GM19239 (cell line): ENCODE measurements at regions not wholly inside any gene's neighbourhood (a gene's known extent, or its start where the extent isn't known, plus 50 kb on each side); places are given as distances from the start of the nearest gene placed in this dataset.
"Not testable (repeated sequence)": the region's sequence is repeated elsewhere in the genome, so short reads cannot be mapped to it uniquely, and the experiment has no call there.

Experiments
- DNase-seq: peaks from one replicate; pipeline ENCODE4 v3.0.0; 2011; ENCODE audit warnings: low spot score; ENCODE audit not compliant: insufficient read length
- FAIRE-seq: peaks from 2 replicates; lab custom pipeline; 2011; peaks lifted over from hg19 to GRCh38; lab: Jason Lieb, UNC

DNA sequence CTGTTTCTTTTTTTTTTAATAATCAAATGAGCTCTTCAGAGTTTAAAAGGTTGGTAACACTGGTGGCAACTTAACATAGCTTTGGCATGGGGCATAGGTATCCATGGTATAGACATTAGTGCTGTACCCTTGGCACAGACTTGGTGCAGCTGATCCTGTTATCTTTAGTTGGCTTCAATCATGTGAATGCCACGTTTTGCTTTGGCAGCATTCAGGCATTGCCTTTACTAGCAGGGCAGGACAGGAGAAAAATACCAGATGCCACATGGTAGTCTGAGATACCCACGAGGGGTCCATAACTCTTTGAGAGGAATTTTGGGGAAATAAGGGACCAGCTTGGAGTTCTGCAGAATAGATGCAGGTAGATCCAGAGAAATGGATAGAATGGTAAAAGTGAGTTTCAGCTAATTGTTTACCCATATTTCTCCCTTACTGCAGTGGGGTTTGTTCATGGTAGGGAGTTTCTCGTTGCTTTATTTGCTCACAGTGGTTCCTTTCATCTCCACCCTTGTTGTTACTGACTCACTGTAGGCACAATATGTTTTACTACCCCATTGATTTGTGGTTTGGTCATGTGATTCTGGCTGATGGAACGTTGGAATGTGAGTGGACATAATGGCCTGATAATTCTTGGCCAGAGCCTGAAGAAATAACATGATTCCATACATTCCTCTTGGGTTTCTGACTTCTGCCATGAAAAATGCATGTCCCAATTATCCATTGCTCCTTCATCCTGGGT is 342.7 kb downstream of the GLUD2 start:
- FAIRE-seq: no peak
- DNase-seq: no peak

DNA sequence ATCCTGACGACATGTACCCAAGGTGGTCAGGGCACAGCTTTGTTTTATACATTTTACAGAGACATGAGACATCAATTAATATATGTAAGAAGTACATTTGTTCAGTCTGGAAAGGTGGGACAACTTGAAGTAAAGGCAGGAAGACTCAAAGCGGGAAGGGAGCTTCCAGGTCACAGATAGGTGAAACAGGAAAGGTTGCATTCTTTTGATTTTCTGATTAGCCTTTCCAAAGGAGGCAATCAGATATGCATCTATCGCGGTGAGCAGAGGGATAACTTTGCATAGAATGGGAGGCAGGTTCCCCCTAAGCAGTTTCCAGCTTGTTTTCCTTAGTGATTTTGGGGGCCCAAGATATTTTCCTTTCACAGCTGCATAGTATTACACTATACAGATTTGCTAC is 358.4 kb downstream of the GLUD2 start:
- DNase-seq: no peak
- FAIRE-seq: no peak

DNA sequence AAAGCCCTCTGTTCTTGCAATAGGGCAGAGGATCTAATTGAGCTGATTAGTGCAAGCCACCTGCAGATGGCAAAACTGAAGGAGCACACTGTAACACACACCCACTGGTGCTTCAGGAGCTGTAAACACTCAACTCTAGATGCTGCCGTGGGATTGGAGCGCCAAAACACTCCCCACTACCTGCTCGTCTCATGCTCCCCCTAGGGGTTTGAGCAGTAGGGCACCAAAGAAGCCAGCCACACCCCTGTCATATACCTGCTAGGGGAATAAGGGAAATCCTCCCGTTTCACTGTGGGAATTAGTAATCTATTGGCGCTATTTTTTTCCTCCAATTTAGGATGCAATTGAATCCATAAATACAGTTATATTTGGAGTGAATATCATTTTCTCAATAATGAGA is 360.2 kb downstream of the GLUD2 start:
- DNase-seq (no peak), FAIRE-seq (no peak)

DNA sequence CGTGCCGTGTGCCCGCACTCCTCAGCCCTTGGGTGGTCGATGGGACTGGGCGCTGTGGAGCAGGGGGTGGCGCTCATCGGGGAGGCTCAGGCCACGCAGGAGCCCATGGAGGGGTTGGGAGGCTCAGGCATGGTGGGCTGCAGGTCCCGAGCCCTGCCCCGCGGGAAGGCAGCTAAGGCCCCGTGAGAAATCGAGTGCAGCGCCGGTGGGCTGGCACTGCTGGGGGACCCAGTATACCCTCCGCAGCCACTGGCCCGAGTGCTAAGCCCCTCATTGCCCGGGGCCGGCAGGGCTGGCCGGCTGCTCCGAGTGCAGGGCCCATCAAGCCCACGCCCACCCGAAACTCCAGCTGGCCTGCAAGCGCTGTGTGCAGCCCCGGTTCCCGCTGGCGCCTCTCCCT is 384.1 kb downstream of the GLUD2 start:
- FAIRE-seq: not testable (repeated sequence)

DNA sequence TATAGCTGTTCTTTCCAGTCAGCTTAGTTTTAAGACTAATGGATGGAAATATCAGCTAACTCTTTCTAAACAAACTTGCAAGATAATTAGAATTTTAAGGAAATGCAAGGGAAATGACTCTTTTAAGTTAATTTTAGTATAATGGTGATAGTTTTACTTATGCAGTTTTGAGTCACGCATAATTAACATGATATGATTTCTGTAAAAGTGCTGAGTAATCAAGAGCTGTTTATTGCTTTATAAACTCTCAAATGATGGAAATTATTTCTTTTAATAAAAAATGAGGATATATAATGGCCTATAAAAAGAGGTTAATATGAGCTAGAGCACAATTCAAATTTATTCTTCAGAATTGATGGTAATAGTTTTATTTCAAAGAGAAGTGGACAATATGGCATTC is 385.9 kb downstream of the GLUD2 start:
- FAIRE-seq: no peak
- DNase-seq: no peak

More for the DNA sequence above, 384.1 kb downstream of the GLUD2 start:
- not testable (repeated sequence) for DNase-seq

DNA sequence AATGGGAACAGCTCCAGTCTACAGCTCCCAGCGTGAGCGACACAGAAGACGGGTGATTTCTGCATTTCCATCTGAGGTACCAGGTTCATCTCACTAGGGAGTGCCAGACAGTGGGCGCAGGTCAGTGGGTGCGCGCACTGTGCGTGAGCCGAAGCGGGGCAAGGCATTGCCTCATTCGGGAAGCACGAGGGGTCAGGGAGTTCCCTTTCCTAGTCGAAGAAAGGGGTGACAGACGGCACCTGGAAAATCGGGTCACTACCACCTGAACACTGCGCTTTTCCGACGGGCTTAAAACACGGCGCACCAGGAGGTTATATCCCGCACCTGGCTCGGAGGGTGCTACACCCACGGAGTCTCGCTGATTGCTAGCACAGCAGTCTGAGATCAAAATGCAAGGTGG is 390.3 kb downstream of the GLUD2 start:
- not testable (repeated sequence) for FAIRE-seq, DNase-seq

DNA sequence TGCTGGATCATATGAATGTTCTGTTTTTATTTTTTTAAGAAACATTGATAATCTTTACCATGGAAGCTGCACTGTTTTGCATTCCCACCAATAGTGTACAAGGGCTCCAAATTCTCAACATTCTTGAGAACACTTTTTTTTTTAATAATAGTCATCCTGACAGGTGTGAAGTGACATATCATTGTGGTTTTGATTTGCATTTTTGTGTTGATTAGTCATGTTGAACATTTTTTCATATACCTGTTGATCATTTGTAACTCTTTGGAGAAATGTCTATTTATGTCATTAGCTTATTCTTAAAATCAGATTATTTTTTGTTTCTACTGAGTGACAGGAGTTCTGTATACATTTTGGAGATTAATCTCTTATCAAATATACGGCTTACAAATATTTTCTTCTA is 408.5 kb downstream of the GLUD2 start:
- FAIRE-seq: no peak
- no peak for DNase-seq

DNA sequence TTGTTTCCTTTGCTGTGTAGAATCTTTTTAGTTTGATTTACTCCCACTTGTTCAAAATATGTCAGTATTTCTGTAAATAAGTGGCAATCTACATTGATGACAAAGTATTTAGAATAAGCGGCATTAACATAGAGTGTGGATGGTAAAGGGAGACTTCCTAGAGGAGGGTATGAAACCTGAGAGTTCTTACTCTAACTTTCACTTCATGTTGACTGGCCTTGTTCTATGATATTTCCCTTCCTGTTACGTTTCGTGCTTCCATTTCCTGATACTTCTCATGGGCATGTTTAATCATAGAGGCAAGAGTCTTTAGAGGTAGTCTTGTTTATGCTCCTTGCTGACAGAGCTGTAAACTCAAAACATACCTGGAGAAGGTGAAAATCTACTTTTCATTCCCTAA is 408.9 kb downstream of the GLUD2 start:
- DNase-seq (no peak), FAIRE-seq (peak; percentile 76)

DNA sequence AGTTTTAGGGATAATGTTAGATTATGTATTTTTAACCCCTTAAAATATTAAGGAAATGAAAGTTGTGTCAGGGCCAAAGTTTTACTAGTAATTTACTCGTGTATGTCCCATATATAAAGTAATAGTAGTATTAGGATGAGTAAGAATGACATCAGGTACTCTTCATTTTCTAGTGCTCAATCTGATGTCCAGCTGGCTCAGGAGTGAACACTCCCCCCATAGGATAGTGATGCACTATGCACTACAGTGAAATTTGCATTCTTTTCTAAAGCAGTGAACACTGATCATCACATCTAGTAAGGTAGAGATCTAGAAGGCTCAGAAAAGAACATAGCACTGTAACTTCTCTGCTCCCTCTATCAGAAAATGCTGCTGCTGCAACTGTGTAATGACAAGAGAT is 409.7 kb downstream of the GLUD2 start:
- FAIRE-seq: no peak
- no peak for DNase-seq

DNA sequence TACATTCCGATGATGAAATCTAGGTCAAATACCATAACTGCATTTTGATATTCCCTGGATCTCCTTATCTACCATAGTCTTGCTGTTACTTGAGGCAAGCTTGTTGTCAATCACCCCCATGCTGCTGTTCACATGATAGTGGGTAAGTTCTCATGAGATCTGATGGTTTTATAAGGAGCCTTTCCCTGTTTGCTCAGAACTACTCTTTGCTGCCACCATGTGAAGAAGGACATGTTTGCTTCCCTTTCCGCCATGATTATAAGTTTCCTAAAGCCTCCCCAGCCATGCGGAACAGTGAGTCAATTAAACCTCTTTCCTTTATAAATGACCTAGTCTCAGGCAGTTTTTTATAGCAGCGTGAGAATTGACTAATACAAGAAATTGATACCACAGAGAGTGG is 432.0 kb downstream of the GLUD2 start:
- DNase-seq: no peak
- no peak for FAIRE-seq

DNA sequence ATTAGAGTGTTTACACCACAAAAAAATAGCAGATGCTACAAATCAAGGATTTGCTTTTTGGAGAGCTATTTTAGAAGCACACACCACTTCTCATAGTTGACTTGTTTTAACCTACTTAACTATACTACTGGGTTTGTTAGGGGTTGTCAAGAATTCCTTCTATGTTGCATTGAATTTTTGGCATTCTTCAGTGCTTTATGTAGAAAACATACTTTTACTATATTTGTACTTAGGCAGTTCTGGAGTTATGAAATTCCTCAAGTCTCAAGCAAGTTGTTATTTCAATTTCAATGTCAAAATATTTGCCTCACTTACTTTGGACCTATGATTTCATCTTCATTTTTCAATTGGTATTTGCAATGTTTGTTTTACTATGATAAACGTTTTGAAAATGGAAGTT is 449.6 kb downstream of the GLUD2 start:
- no peak for DNase-seq
- no peak for FAIRE-seq

DNA sequence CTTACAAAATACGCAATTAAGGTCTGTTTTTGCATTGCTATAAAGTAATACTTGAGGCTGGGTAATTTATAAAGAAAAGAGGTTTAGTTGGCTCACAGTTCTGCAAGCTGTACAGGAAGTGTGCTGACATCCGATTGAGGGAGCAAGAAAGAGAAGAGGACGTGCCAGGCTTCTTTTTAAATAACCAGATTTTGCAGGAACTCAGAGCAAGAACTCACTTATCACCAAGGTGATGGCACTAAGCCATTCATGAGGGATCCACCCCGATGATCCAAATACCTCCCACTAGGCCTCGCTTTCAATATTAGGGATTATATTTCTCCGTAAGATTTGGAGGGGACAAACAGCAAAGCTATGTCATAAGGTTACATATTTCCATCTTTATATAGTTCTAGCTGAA is 456.7 kb downstream of the GLUD2 start:
- no peak for FAIRE-seq
- DNase-seq: no peak

DNA sequence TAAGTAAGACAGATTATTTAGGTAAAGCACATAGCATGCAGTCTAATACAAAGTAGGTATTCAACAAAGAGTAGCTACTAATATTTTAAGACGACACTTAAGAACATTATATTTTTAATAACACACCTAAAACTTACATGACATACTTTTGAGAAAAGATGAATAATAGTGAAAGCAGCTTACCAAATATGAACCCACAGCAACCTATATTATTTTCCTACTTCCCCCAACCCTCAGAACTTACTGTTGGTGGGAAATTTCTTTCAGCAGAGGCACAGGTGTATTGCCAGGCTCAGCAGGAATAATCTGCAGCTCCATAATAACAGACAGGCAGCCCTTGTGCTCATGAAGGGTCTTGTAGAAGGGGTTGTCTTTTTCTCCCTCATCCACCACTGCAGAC is 498.9 kb downstream of the GLUD2 start:
- DNase-seq: no peak

DNA sequence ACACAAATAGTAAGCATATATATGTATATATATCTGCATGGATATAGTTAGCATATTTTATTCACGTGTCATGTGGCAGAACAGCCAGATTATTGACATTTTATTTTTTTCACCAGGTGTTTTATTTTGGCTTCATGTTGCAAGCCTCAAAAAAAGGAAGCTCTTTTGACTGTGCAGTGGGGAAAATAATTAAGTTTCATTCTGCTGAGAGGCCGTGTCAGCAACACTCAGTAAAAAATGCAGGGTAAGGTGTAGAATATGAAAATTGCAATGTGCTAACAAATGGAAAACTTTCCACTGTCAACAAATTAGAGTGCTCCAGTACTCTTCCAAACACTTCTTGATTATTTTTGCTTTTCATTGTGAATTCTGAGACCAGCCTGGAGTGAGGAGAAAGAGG is 511.5 kb downstream of the GLUD2 start:
- no peak for DNase-seq

More for the DNA sequence above, 498.9 kb downstream of the GLUD2 start:
- FAIRE-seq: no peak

DNA sequence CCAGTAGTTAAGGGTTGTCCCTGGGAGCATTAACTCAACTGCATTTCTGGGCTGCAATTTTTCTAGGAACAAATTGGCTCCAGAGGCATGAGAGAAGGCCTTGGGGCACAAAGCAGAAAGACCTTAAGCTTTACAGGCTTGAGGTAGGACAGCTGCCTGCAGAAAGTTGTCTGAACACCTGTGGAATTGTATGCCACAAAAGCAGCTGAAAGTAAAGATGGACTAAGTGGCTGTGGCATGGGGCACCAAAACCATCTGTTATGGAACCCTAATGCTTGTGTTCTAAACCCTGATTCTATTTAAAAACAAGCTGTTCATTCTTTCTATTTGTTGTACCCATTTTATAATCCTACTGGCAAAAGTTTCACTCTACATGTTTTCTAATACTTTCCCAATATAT is 515.2 kb downstream of the GLUD2 start:
- DNase-seq (no peak), FAIRE-seq (no peak)

More for the DNA sequence above, 511.5 kb downstream of the GLUD2 start:
- no peak for FAIRE-seq

DNA sequence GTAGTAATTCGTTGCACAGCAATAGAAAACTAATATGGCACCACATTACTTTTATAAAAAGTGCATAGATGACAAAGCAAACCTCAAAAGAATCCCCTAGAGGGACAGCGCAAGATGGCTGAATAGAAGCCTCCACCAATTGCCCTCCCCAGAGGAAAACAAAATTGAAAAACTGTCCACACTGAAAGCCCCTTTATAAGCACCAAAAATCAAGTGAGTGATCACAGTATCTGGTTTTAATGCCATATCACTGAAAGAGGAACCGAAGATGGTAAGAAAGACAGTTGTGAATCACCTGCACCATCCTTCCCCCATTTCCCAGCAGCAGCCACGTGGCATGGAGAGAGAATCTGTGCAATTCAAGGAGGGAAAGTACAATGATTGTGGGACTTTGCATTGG is 522.2 kb downstream of the GLUD2 start:
- no peak for DNase-seq
- no peak for FAIRE-seq

DNA sequence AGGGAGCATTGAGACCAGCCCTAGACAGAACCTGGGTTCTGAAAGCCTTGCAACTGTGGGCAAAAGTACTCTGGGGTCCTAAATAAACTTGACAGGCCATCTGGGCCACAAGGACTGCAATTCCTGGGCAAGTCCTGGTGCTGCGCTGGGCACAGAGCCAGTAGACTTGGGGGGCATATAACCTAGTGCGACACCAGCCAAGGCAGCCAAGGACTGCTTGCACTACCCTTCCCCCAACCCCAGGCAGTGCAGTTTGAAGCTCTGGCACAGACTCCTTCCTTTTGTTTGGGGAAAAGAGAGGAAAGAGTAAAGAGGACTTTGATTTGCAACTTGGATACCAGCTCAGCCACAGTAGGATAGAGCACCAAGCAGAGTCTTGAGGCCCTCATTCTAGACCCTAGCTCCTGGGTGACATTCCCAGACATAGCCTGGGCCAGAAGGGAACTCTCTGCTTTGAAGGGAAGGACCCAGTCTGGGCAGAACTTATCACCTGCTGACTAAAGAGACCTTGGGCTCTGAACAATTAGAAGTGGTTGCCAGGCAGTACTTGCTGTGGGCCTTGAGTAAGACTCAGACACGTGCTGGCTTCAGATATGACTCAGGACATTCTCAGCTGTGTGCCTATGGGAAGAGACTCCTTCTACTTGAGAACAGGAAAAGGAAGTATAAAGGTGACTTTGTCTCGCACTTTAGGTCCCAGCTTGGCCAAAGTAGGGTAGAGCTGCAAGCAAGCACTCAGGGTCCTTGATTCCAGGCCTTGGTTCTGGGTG is 522.8 kb downstream of the GLUD2 start:
- FAIRE-seq (no peak), DNase-seq (no peak)

DNA sequence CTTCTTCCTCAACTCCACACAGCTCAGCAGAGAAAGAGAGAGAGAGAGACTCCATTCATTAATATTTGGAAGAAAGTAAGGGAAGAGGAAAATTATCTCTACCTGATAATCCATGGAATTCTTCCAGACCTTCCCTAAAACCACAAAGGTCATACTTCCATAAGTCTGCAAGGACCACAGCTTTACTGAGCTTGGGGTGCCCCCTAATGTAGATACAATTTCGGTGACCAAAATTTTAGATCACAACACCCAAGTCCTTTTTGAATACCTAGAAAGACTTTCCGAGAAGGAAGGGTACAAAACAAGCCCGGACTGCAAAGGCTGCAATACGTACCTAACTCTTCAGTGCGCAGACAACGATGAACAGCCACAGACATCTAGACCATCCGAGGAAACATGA is 523.9 kb downstream of the GLUD2 start:
- FAIRE-seq (no peak), DNase-seq (no peak)

DNA sequence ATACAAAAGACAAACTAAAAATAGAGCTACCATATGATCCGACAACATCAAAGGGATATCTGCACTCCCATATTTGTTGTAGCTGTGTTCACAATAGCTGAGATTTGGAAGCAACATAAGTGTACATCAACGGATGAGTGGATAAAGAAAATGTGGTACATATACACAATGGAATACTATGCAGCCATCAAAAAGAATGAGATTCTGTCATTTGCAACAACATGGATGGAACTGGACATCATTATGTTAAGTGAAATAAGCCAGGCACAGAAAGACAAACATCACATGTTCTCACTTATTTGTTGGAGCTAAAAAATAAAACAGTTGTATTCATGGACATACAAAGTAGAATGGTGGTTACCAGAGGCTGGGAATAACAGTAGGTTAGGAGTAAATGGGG is 527.0 kb downstream of the GLUD2 start:
- FAIRE-seq, DNase-seq: not testable (repeated sequence)

DNA sequence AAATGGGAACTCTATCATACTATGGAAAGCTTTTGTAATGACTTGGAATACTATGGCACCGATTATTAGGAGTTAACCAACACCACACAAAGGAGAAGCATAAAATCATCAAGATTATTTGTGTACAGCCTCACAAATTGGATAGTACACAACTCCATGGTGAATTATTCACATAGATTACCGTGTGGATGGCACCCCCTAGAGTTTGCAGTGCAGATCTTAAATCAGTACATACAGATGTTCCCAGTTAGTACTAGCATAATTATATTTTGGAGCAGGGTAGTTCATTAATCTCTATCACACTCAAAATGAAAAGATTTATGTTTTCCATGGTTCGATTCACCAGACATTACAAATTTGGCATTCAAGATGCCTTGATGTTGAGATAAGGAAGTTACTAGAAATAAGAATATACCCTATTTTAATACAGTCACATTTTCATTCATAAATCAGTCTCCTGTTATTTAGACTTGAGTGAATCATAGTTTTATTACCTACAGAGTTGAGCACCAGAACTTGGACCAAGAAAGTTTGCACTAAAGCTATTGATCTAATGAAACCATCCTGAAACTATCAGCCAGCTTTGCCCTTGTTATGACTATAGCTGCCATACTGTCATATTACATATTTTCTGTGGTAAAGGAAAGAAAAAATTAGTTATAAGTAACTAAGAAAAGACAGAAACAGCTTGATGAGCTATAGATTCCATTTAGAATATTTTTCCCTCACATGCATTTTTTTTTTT is 531.8 kb downstream of the GLUD2 start:
- DNase-seq (no peak), FAIRE-seq (peak; percentile 86)

DNA sequence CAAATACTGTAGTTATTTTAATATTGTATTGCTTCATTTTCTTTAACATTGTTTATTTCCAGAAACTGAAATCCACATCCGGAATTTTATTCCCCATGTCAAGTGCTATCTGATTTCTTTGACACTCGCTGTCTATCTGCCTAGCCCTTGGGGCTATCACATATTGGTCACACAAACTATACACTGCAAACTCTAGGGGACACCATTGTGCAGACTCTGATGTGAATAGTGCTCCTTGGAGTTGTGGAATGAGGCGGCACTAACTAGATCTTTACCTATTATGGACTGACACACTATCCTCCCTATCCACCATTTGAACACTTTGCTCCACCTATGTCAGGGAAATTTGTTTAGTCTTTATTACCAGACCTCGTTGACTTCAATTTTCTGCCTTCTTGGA is 534.5 kb downstream of the GLUD2 start:
- FAIRE-seq (no peak), DNase-seq (no peak)
